Immature natural killer cell (primary cell): ENCODE measurements at regions not wholly inside any gene's neighbourhood (a gene's known extent, or its start where the extent isn't known, plus 50 kb on each side); places are given as distances from the start of the nearest gene placed in this dataset.

Experiments used
- DNase-seq, 3 donors: peaks; one replicate each; pipeline ENCODE4 v3.0.0; 2022; ENCODE audit warnings: mixed read lengths in 1 of 3
- H3K27ac Mint-ChIP-seq, 6 donors: one replicate each; pipeline ENCODE4 v1.8.0; 2020; ENCODE audit warnings: mixed read lengths in 6 of 6, mild to moderate bottlenecking in 5 of 6, inconsistent platforms in 4 of 6, moderate library complexity in 3 of 6
- H3K27me3 Mint-ChIP-seq, 3 donors: one replicate each; pipeline ENCODE4 v1.8.0; 2020 to 2021; ENCODE audit warnings: low read depth in 3 of 3, mild to moderate bottlenecking in 3 of 3, mixed read lengths in 3 of 3, moderate library complexity in 3 of 3, inconsistent platforms in 1 of 3
- H3K36me3 Mint-ChIP-seq, 3 donors: one replicate each; pipeline ENCODE4 v1.8.0; 2020; ENCODE audit warnings: mixed read lengths in 3 of 3, inconsistent platforms in 2 of 3, mild to moderate bottlenecking in 2 of 3
- H3K4me1 Mint-ChIP-seq, 2 donors: one replicate each; pipeline ENCODE4 v1.8.0; 2020; ENCODE audit warnings: inconsistent platforms in 2 of 2, mild to moderate bottlenecking in 2 of 2, mixed read lengths in 2 of 2, moderate library complexity in 1 of 2
- H3K4me3 Mint-ChIP-seq, 5 donors: one replicate each; pipeline ENCODE4 v1.8.0; 2020; ENCODE audit warnings: mild to moderate bottlenecking in 5 of 5, mixed read lengths in 5 of 5, inconsistent platforms in 3 of 5, moderate library complexity in 3 of 5
- H3K9me3 Mint-ChIP-seq, 6 donors: one replicate each; pipeline ENCODE4 v1.8.0; 2020; ENCODE audit warnings: mild to moderate bottlenecking in 6 of 6, mixed read lengths in 6 of 6, inconsistent platforms in 4 of 6, moderate library complexity in 3 of 6

- no peak for DNase-seq
- Mint-ChIP-seq H3K27me3 (peaks cover 0 to 2% (median 1%) of the 10 kb centered on the region in 3 donors), H3K27ac (no peak overlapping the region), H3K4me1 (no peaks in the 10 kb centered on the region), H3K4me3 (no peak overlapping the region), H3K9me3 (peaks cover 0 to 2% (median 0%) of the 10 kb centered on the region in 6 donors), H3K36me3 (no peaks in the 10 kb centered on the region)
These were observed 296.9 kb downstream of the NUAK1 start for GRCh38 chr12:105841840-105842239.

- Mint-ChIP-seq H3K4me3 (no peak overlapping the region), H3K4me1 (no peaks in the 10 kb centered on the region), H3K27me3 (no peaks in the 10 kb centered on the region), H3K27ac (no peak overlapping the region), H3K36me3 (no peaks in the 10 kb centered on the region), H3K9me3 (peaks cover 0 to 2% (median 0%) of the 10 kb centered on the region in 6 donors)
- no peak for DNase-seq
These were observed 295.2 kb downstream of the NUAK1 start for GRCh38 chr12:105843561-105843960.

GRCh38 chr12:105843986-105844760, 294.6 kb downstream of the NUAK1 start:
- H3K4me3 Mint-ChIP-seq, result no peak overlapping the region
- peaks cover 0 to 2% (median 0%) of the 10 kb centered on the region in 6 donors for H3K9me3 Mint-ChIP-seq
- no peaks in the 10 kb centered on the region for H3K36me3 Mint-ChIP-seq
- H3K27me3 Mint-ChIP-seq, result no peaks in the 10 kb centered on the region
- H3K4me1 Mint-ChIP-seq, result no peaks in the 10 kb centered on the region
- no peak for DNase-seq
- no peak overlapping the region for H3K27ac Mint-ChIP-seq

- no peaks in the 10 kb centered on the region for H3K36me3 Mint-ChIP-seq
These were observed 292.4 kb downstream of the NUAK1 start for GRCh38 chr12:105846331-105846730.

GRCh38 chr12:105847068-105847467, 291.7 kb downstream of the NUAK1 start:
- Mint-ChIP-seq H3K4me1 (no peaks in the 10 kb centered on the region), H3K27me3 (peaks cover 1 to 4% (median 2%) of the 10 kb centered on the region in 3 donors), H3K9me3 (peaks cover 0 to 3% (median 0%) of the 10 kb centered on the region in 6 donors), H3K27ac (no peak overlapping the region), H3K36me3 (no peaks in the 10 kb centered on the region), H3K4me3 (no peak overlapping the region)
- DNase-seq, result no peak

More at GRCh38 chr12:105846331-105846730, 292.4 kb downstream of the NUAK1 start:
- Mint-ChIP-seq H3K4me3 (no peak overlapping the region), H3K27ac (no peak overlapping the region), H3K9me3 (peaks cover 0 to 3% (median 0%) of the 10 kb centered on the region in 6 donors), H3K27me3 (peaks cover 1 to 4% (median 2%) of the 10 kb centered on the region in 3 donors), H3K4me1 (no peaks in the 10 kb centered on the region)
- DNase-seq, result no peak

- Mint-ChIP-seq H3K4me1 (no peaks in the 10 kb centered on the region), H3K36me3 (no peaks in the 10 kb centered on the region), H3K27me3 (peaks cover 1 to 4% (median 2%) of the 10 kb centered on the region in 3 donors), H3K9me3 (peaks cover 0 to 3% (median 0%) of the 10 kb centered on the region in 6 donors), H3K27ac (no peak overlapping the region), H3K4me3 (no peak overlapping the region)
- DNase-seq, result no peak
These were observed 290.5 kb downstream of the NUAK1 start for GRCh38 chr12:105848286-105848685.

GRCh38 chr12:105850103-105850968, 288.4 kb downstream of the NUAK1 start:
- DNase-seq, result no peak
- Mint-ChIP-seq H3K9me3 (peaks cover 0 to 3% (median 0%) of the 10 kb centered on the region in 6 donors), H3K4me1 (no peaks in the 10 kb centered on the region), H3K4me3 (no peak overlapping the region), H3K27me3 (peaks cover 1 to 6% (median 5%) of the 10 kb centered on the region in 3 donors), H3K27ac (no peak overlapping the region), H3K36me3 (no peaks in the 10 kb centered on the region)

- no peak for DNase-seq
- Mint-ChIP-seq H3K36me3 (no peaks in the 10 kb centered on the region), H3K27me3 (peaks cover 1 to 10% (median 5%) of the 10 kb centered on the region in 3 donors), H3K4me3 (no peak overlapping the region), H3K9me3 (peaks cover 0 to 2% (median 0%) of the 10 kb centered on the region in 6 donors), H3K27ac (no peak overlapping the region), H3K4me1 (no peaks in the 10 kb centered on the region)
These were observed 286.3 kb downstream of the NUAK1 start for GRCh38 chr12:105852496-105852895.

GRCh38 chr12:105852951-105853350, 285.8 kb downstream of the NUAK1 start:
- no peaks in the 10 kb centered on the region for H3K36me3 Mint-ChIP-seq
- no peak overlapping the region for H3K27ac Mint-ChIP-seq
- peaks cover 0 to 2% (median 0%) of the 10 kb centered on the region in 6 donors for H3K9me3 Mint-ChIP-seq
- no peaks in the 10 kb centered on the region for H3K4me1 Mint-ChIP-seq
- no peak overlapping the region for H3K4me3 Mint-ChIP-seq
- no peak for DNase-seq
- peaks cover 1 to 12% (median 5%) of the 10 kb centered on the region in 3 donors for H3K27me3 Mint-ChIP-seq

GRCh38 chr12:105854071-105854470, 284.7 kb downstream of the NUAK1 start:
- H3K4me3 Mint-ChIP-seq, result no peak overlapping the region
- H3K36me3 Mint-ChIP-seq, result no peaks in the 10 kb centered on the region
- H3K4me1 Mint-ChIP-seq, result no peaks in the 10 kb centered on the region
- no peak for DNase-seq
- peaks cover 1 to 13% (median 5%) of the 10 kb centered on the region in 3 donors for H3K27me3 Mint-ChIP-seq
- H3K9me3 Mint-ChIP-seq, result peaks cover 0 to 2% (median 0%) of the 10 kb centered on the region in 6 donors
- no peak overlapping the region for H3K27ac Mint-ChIP-seq

- no peak overlapping the region for H3K27ac Mint-ChIP-seq
- H3K36me3 Mint-ChIP-seq, result no peaks in the 10 kb centered on the region
- DNase-seq, result no peak
- H3K4me3 Mint-ChIP-seq, result no peak overlapping the region
- peaks cover 0 to under 1% (median 0%) of the 10 kb centered on the region in 6 donors for H3K9me3 Mint-ChIP-seq
- H3K27me3 Mint-ChIP-seq, result peaks cover 0 to 10% (median 5%) of the 10 kb centered on the region in 3 donors
- no peaks in the 10 kb centered on the region for H3K4me1 Mint-ChIP-seq
These were observed 283.2 kb downstream of the NUAK1 start for GRCh38 chr12:105855361-105856047.

GRCh38 chr12:105856048-105856405, 282.7 kb downstream of the NUAK1 start:
- H3K9me3 Mint-ChIP-seq, result no peaks in the 10 kb centered on the region
- no peak for DNase-seq
- no peak overlapping the region for H3K27ac Mint-ChIP-seq
- H3K36me3 Mint-ChIP-seq, result no peaks in the 10 kb centered on the region
- no peaks in the 10 kb centered on the region for H3K4me1 Mint-ChIP-seq
- no peak overlapping the region for H3K4me3 Mint-ChIP-seq
- H3K27me3 Mint-ChIP-seq, result peaks cover 0 to 10% (median 1%) of the 10 kb centered on the region in 3 donors

GRCh38 chr12:105858981-105859710, 279.6 kb downstream of the NUAK1 start:
- Mint-ChIP-seq H3K9me3 (peaks cover 0 to 6% (median 0%) of the 10 kb centered on the region in 6 donors), H3K36me3 (no peaks in the 10 kb centered on the region), H3K27ac (no peak overlapping the region), H3K4me1 (no peaks in the 10 kb centered on the region), H3K4me3 (no peak overlapping the region), H3K27me3 (peaks cover 0 to 9% (median 1%) of the 10 kb centered on the region in 3 donors)
- DNase-seq, result no peak
